NCI-H2107 treated with DMSO at 0.1 percent for 48 hours (cell line): ENCODE measurements at regions not wholly inside any gene's neighbourhood (a gene's known extent, or its start where the extent isn't known, plus 50 kb on each side); places are given as distances from the start of the nearest gene placed in this dataset.
"Not testable (repeated sequence)": the region's sequence is repeated elsewhere in the genome, so short reads cannot be mapped to it uniquely, and the experiment has no call there.

Experiments used
- DNase-seq: peaks from one replicate; lab custom pipeline; 2025; ENCODE audit not compliant: unreplicated experiment; lab: John Stamatoyannopoulos, UW

DNA sequence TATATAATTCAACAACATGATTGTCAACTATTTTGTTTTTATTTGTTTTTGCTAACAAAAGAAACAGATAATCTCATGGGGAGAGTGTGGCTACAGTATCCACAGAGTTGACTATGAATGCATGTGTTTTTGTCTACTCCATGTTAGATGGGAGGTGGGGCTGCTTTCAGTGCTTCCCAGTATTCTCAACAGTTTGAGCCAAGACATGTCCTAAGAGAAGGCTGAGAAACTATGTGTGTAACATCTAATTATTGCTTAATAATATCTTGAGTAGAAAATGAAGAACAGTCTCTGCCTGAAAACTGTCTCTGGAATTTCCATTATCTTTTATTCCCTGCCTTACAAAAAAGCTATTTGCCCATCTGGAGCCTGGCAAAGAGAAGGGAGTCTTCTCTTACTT is 178.8 kb upstream of the MMADHC start:
- no peak for DNase-seq

GRCh38 chr2:149765636-149766035 is 178.1 kb upstream of the MMADHC start:
- no peak for DNase-seq

- no peak for DNase-seq
Observed at GRCh38 chr2:149765003-149765402, 177.4 kb upstream of the MMADHC start.

- no peak for DNase-seq
Observed at GRCh38 chr2:149763358-149763757, 175.8 kb upstream of the MMADHC start.

DNA sequence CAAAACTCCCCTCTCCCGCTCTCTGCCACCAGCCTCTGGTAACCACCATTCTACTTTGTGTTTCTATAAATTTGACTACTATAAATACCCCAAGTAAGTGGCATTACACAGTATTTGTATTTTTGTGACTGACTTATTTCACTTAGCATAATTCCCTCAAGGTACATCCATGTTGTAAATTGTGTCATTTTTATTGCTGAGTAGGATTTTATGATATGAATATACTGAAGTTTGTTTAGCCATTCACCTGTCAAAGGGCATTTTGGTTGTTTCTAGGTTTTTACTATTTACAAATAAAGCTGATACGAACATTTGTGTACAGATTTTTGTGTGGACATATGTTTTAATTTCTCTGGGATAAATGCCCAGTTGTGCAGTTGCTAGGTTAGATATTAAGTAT is 174.0 kb upstream of the MMADHC start:
- DNase-seq = no peak

- DNase-seq = not testable (repeated sequence)
Observed at GRCh38 chr2:149759382-149759781, 171.8 kb upstream of the MMADHC start.

- DNase-seq = not testable (repeated sequence)
Observed at GRCh38 chr2:149754722-149755121, 167.1 kb upstream of the MMADHC start.

GRCh38 chr2:149747456-149747855 is 159.9 kb upstream of the MMADHC start:
- no peak for DNase-seq

GRCh38 chr2:149745396-149746230 is 158.0 kb upstream of the MMADHC start:
- no peak for DNase-seq

- no peak for DNase-seq
Observed at GRCh38 chr2:149744865-149745264, 157.3 kb upstream of the MMADHC start.

DNA sequence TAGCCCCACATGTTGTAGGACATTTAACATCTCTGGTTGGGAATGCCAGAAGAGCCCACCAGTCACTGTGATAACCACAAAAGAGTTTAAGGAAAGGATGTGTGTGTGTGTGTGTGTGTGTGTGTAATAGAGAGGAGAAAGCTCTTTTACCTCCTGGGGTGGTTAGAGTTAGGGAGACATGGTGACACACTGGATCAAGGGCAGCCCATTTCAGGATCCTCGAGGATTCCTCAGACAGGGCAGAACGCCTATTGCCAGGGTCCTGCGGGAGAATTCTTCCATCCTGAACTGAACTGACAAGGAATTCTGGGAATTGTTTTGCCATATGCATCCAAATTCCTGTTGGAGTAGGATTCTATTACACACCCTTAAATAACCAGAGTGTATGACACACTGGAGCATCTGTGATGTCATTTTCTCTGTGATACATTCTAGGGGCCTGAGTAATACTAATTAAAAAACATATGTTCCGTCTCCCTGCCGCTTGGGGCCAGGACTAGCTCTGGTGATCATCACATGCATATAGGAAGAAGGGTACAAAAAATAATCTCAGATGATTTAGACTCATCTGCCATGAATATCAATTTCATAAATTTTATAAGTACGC is 156.4 kb upstream of the MMADHC start:
- no peak for DNase-seq

- no peak for DNase-seq
Observed at GRCh38 chr2:149741646-149742045, 154.1 kb upstream of the MMADHC start.

DNA sequence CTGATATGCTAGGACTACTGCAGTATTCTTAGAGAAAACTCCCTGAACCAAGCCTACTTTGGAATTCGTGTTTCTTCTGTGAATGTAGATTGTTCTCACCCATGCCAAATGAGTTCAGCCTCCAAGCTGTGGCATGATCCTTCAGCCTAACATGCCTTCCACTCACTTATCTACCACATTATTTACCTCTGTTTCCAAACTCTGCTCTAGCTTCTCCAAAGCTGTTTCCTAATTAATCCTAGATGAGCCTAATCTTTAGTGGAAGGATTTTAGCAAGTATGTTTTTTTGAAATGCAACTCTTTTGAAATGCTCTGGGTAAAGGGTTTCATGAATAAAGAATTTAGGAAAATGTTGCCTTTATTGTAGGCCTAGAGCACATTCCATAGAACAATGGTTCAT is 152.9 kb upstream of the MMADHC start:
- no peak for DNase-seq

- no peak for DNase-seq
Observed at GRCh38 chr2:149739883-149740265, 152.3 kb upstream of the MMADHC start.

DNA sequence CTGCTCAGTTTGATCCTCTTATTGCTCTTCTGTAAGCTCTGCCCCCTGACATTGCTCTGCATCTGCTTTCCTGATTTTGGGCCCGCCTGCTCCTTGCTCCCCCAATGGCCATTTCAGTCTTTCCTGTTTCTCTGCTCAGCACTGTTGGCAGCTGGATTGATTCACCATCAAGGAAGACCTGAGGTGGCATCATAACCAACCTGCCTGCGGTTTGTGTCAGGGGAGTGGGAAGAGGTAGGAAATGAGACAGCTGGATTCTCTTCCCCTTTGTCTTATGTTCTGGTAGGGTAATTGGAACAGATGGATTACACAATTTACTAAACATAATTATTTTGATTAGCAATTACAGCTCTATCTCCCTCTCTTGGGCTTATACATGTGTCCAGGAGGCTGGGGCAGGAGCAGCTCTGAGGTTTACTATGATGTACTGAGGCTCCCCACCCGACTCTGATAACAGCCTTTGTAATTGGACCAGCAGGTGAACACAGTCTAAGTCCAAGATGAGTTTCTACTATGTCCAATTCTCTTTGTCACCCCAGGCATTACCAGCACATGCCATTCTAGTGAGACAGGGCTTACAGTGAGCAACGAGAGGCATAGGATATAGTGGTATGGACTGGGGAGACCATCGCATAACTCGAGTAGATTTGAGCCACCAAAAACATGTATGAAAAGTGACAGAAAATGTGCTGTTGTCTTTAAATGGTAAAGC is 151.8 kb upstream of the MMADHC start:
- DNase-seq = no peak

DNA sequence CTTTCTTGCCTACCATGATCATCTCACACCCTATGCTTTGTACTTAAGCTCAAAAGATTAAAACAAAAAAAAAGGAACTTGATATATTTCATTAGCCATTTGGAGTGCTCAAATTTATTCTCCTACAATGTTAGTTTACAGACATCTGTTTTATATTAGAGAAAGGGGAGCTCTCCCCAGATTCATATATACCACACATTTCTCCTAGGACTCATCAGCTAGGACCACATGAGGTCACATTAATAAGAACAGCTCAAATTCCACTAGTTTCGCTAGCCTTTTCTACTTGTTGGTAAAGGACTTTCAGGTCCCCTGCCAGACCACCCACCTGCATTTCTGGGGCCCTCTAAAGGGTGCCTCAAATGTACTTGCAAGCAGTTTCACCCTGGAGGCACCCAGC is 151.2 kb upstream of the MMADHC start:
- no peak for DNase-seq

- DNase-seq = no peak
Observed at GRCh38 chr2:149737896-149738295, 150.3 kb upstream of the MMADHC start.

GRCh38 chr2:149735237-149735958 is 147.8 kb upstream of the MMADHC start:
- DNase-seq = no peak

GRCh38 chr2:149733936-149734685 is 146.5 kb upstream of the MMADHC start:
- DNase-seq = no peak

DNA sequence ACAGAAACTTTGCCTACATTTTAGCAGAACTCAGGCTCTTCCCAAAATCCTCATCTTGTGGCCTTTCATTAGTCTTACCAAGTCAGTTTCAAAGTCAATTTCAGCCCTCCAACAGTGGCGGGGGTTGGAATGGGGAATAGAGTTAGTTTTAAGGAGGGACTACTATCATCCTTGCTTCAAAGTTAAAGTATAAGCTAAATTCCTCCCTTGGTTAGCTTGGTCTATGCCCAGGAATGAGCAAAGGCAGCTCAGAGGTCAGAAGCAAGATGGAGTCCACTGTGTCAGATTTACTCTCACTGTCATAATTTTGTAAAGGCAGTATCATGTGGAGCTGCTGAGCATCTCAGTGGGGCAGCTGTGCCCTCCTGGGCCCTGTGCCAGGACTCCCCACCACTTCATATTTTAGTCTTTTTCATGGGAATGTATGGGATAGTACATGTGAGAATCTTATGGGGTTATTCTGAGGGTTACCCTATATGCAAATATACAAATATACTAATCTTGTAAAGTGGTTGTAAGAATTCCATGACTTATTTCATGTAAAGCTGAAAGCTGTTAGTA is 145.2 kb upstream of the MMADHC start:
- DNase-seq = no peak
